HEK293T (cell line): ENCODE measurements at regions not wholly inside any gene's neighbourhood (a gene's known extent, or its start where the extent isn't known, plus 50 kb on each side); places are given as distances from the start of the nearest gene placed in this dataset.

Experiments used
- CTCF ChIA-PET: fragments of 350-600 bp; formaldehyde crosslinking; extraction: SDS; loops from one replicate; lab custom pipeline; 2021; ENCODE audit warnings: antibody characterized with exemption, inconsistent platforms; lab: Yijun Ruan, JAX
- POLR2A ChIA-PET: fragments of 350-600 bp; formaldehyde crosslinking; extraction: SDS; loops from one replicate; lab custom pipeline; 2020; ENCODE audit warnings: antibody characterized with exemption, inconsistent platforms; lab: Yijun Ruan, JAX
- DNase-seq: peaks from one replicate; pipeline ENCODE4 v3.0.0; 2012; ENCODE audit warnings: mixed read lengths; ENCODE audit errors: extremely low spot score
- ARNT ChIP-seq: fragments of 450-650 bp; IDR thresholded peaks from 2 replicates; pipeline ENCODE4 v1.6.1; 2017; ENCODE audit warnings: mild to moderate bottlenecking
- BHLHE40 ChIP-seq: fragments of 450-650 bp; IDR thresholded peaks from 2 replicates; pipeline ENCODE4 v1.6.1; 2016; ENCODE audit warnings: mild to moderate bottlenecking, moderate library complexity, borderline replicate concordance
- CTBP1 ChIP-seq: fragments of 450-650 bp; IDR thresholded peaks from 2 replicates; pipeline ENCODE4 v1.6.1; 2016; ENCODE audit warnings: borderline replicate concordance
- ELF4 ChIP-seq: fragments of 450-650 bp; IDR thresholded peaks from 2 replicates; pipeline ENCODE4 v1.6.1; 2017; ENCODE audit warnings: antibody characterized with exemption
- FOXA1 ChIP-seq: fragments of 450-650 bp; IDR thresholded peaks from 2 replicates; pipeline ENCODE4 v1.6.1; 2016; ENCODE audit warnings: mild to moderate bottlenecking
- FOXK2 ChIP-seq: fragments of 450-650 bp; IDR thresholded peaks from 2 replicates; pipeline ENCODE4 v1.6.1; 2016; ENCODE audit warnings: mild to moderate bottlenecking
- FOXM1 ChIP-seq: fragments of 450-650 bp; IDR thresholded peaks from 2 replicates; pipeline ENCODE4 v1.6.1; 2017; ENCODE audit warnings: mild to moderate bottlenecking, borderline replicate concordance
- HDGF ChIP-seq: fragments of 450-650 bp; IDR thresholded peaks from 2 replicates; pipeline ENCODE4 v1.6.1; 2017; ENCODE audit warnings: antibody characterized with exemption, borderline replicate concordance
- L3MBTL2 ChIP-seq: fragments of 450-650 bp; conservative IDR thresholded peaks from 2 replicates; pipeline ENCODE4 v1.6.1; 2016; ENCODE audit warnings: mild to moderate bottlenecking
- LEF1 ChIP-seq: fragments of 450-650 bp; IDR thresholded peaks from 2 replicates; pipeline ENCODE4 v1.6.1; 2017; ENCODE audit warnings: mild to moderate bottlenecking, borderline replicate concordance
- NFRKB ChIP-seq: fragments of 450-650 bp; IDR thresholded peaks from 2 replicates; pipeline ENCODE4 v1.6.1; 2016; ENCODE audit warnings: mild to moderate bottlenecking, moderate library complexity
- SP1 ChIP-seq: fragments of 450-650 bp; IDR thresholded peaks from 2 replicates; pipeline ENCODE4 v1.6.1; 2017
- SUZ12 ChIP-seq: fragments of 450-650 bp; IDR thresholded peaks from 2 replicates; pipeline ENCODE4 v1.6.1; 2016; ENCODE audit warnings: mild to moderate bottlenecking
- TARDBP ChIP-seq: fragments of 450-650 bp; IDR thresholded peaks from 2 replicates; pipeline ENCODE4 v1.6.1; 2016
- ZNF384 ChIP-seq: fragments of 450-650 bp; IDR thresholded peaks from 2 replicates; pipeline ENCODE4 v1.6.1; 2016
- TF ChIP-seq, protein P1 (sequence below): fragments of 450-650 bp; IDR thresholded peaks from 2 replicates; pipeline ENCODE4 v1.6.1; 2016

DNA sequence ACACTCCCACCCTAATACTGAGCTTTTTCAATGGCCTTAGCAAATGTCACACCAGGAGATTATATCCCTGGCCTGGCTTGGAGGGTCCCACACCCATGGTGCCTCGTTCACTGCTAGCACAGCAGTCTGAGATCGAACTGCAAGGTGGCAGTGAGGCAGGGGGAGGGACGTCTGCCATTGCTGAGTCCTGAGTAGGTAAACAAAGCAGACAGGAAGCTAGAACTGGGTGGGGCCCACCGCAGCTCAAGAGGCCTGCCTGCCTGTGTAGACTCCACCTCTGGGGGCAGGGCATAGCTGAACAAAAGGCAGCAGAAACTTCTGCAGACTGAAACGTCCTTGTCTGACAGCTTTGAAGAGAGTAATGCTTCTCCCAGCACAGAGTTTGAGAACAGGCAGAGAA, 338.9 kb upstream of the MBL2 start:
- CTCF ChIA-PET: no interaction called here
- POLR2A ChIA-PET: no interaction called here
- no peak for DNase-seq
- no peak for TF ChIP-seq ELF4
- TF ChIP-seq TARDBP: no peak
- no peak for TF ChIP-seq SP1
- no peak for TF ChIP-seq NFRKB
- TF ChIP-seq CTBP1: no peak

GRCh38 chr10:53109320-53109719, 336.7 kb upstream of the MBL2 start:
- ChIA-PET POLR2A (no interaction called here), CTCF (no interaction called here)
- no peak for DNase-seq
- no peak for TF ChIP-seq ARNT
- no peak for TF ChIP-seq HDGF
- no peak for TF ChIP-seq TARDBP
- no peak for TF ChIP-seq FOXK2
- TF ChIP-seq CTBP1: no peak

GRCh38 chr10:53108317-53108934, 335.8 kb upstream of the MBL2 start:
- CTCF ChIA-PET: no interaction called here
- TF ChIP-seq BHLHE40: no peak
- TF ChIP-seq NFRKB: no peak
- no peak for TF ChIP-seq CTBP1
- TF ChIP-seq HDGF: no peak
- no peak for DNase-seq
- POLR2A ChIA-PET: no interaction called here

- ChIA-PET POLR2A (no interaction called here), CTCF (no interaction called here)
- TF ChIP-seq CTBP1 (no peak), FOXK2 (no peak), NFRKB (no peak), ZNF384 (no peak), ARNT (no peak), FOXM1 (no peak), ELF4 (no peak), TARDBP (no peak), HDGF (no peak), SP1 (no peak), FOXA1 (no peak), L3MBTL2 (no peak), SUZ12 (no peak), BHLHE40 (no peak), LEF1 (no peak)
- TF ChIP-seq, protein P1, sequence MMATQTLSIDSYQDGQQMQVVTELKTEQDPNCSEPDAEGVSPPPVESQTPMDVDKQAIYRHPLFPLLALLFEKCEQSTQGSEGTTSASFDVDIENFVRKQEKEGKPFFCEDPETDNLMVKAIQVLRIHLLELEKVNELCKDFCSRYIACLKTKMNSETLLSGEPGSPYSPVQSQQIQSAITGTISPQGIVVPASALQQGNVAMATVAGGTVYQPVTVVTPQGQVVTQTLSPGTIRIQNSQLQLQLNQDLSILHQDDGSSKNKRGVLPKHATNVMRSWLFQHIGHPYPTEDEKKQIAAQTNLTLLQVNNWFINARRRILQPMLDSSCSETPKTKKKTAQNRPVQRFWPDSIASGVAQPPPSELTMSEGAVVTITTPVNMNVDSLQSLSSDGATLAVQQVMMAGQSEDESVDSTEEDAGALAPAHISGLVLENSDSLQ: no peak
Measured at GRCh38 chr10:53107711-53108110, 335.1 kb upstream of the MBL2 start.

GRCh38 chr10:53102424-53102823, 329.8 kb upstream of the MBL2 start:
- ChIA-PET CTCF (no interaction called here), POLR2A (no interaction called here)
- no peak for DNase-seq
- TF ChIP-seq NFRKB (no peak), FOXK2 (no peak), ZNF384 (no peak), ARNT (no peak), SUZ12 (no peak), CTBP1 (no peak), FOXA1 (no peak), FOXM1 (no peak), ELF4 (no peak), HDGF (no peak)
- TF ChIP-seq, protein P1: no peak

More at GRCh38 chr10:53107711-53108110, 335.1 kb upstream of the MBL2 start:
- DNase-seq: no peak

GRCh38 chr10:53093878-53094277, 321.3 kb upstream of the MBL2 start:
- no peak for TF ChIP-seq TARDBP
- no peak for DNase-seq
- ChIA-PET POLR2A (no interaction called here), CTCF (no interaction called here)

DNA sequence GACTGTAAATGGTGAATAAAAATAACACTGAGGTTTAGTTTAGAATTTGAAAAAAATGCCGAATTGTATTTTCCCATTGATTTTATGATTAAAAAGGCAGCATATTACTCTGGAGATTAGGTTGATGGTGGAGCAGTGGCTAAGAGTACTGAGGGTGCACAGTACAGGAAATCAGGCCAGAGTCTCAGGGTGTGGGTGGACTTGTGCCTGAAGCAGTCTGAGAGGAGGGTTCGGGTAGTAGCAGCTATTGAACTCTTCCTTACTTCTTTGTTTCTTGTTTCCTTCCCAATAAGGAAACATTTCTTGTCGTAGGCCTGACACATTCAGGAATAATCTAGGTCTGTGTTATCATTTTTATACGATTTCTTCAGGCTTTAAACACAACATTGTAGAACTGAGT, 319.0 kb upstream of the MBL2 start:
- ChIA-PET POLR2A (no interaction called here), CTCF (no interaction called here)
- DNase-seq: no peak
- no peak for TF ChIP-seq LEF1
- TF ChIP-seq BHLHE40: no peak
- TF ChIP-seq NFRKB: no peak
- no peak for TF ChIP-seq ZNF384
- TF ChIP-seq ELF4: no peak
- TF ChIP-seq SUZ12: no peak
- TF ChIP-seq ARNT: no peak
- TF ChIP-seq TARDBP: no peak
- no peak for TF ChIP-seq L3MBTL2
- TF ChIP-seq FOXK2: no peak
- no peak for TF ChIP-seq SP1
- TF ChIP-seq, protein P1: no peak
- TF ChIP-seq FOXM1: no peak
- TF ChIP-seq CTBP1: no peak
